ENCODE measurements at regions not wholly inside any gene's neighbourhood (a gene's known extent, or its start where the extent isn't known, plus 50 kb on each side); places are given as distances from the start of the nearest gene placed in this dataset.

DNA sequence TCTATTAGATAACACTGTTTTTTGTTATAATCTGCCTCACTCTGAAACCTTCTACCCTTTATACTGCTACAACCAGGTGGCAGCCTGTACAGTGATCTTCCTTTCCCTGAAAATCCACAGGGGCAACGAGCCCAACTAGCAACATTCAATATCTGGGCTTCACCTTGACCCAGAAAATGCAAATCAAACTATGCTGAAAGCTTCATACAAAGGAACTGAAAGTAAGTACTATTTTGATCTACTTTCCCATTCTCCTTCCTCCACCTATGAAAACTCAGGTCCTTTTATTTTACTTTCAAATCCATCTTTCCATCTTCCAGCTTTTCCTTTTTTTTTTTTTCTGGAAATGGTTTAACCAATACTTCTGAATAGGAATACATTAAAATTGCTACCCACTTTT, 175.8 kb upstream of the CCDC150 start:
- Histone ChIP-seq H3K9me3 (replicated peaks in 1 of 3) (no peaks in the 10 kb centered on the region), H3K27me3 (no peaks in the 10 kb centered on the region), H3K36me3 (replicated peaks in 1 of 2) (no peaks in the 10 kb centered on the region), H3K27ac (no peak overlapping the region), H3K4me1 (replicated peaks in 1 of 2) (no peaks in the 10 kb centered on the region), H3K4me3 (no peak overlapping the region)
- DNase-seq: no peak
- intact Hi-C loops (cut with DNase I): no loop called here
- TF ChIP-seq POLR2A (IDR thresholded peaks at IDR 0.05): no peak
- TF ChIP-seq, protein P1, sequence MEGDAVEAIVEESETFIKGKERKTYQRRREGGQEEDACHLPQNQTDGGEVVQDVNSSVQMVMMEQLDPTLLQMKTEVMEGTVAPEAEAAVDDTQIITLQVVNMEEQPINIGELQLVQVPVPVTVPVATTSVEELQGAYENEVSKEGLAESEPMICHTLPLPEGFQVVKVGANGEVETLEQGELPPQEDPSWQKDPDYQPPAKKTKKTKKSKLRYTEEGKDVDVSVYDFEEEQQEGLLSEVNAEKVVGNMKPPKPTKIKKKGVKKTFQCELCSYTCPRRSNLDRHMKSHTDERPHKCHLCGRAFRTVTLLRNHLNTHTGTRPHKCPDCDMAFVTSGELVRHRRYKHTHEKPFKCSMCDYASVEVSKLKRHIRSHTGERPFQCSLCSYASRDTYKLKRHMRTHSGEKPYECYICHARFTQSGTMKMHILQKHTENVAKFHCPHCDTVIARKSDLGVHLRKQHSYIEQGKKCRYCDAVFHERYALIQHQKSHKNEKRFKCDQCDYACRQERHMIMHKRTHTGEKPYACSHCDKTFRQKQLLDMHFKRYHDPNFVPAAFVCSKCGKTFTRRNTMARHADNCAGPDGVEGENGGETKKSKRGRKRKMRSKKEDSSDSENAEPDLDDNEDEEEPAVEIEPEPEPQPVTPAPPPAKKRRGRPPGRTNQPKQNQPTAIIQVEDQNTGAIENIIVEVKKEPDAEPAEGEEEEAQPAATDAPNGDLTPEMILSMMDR (IDR thresholded peaks at IDR 0.05): no peak
- WGBS, 4 donors: 19 to 33% (median 30%) methylated on average over 1 of the region's 1 CpG

DNA sequence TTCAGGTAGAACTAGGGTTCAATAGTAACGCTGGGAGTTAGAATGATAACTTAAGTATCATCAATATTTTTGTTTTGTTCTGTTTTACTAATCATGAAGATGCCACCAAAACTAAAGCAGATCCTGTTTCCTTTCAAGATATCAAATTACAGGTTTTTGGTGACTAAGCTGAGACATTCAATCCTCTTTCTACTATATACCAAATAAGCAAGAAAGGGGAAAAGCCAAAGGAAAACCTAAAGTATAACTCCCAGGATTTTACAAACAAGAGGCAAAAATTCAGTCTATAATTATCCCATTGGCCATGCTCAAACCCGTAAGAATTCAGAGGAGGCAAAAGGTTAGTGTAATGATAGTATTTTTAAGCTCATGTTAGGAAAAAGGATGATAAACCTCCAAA, 175.2 kb upstream of the CCDC150 start:
- Histone ChIP-seq H3K36me3 (replicated peaks in 1 of 2) (no peaks in the 10 kb centered on the region), H3K4me3 (no peak overlapping the region), H3K27me3 (no peaks in the 10 kb centered on the region), H3K4me1 (replicated peaks in 1 of 2) (no peaks in the 10 kb centered on the region), H3K9me3 (replicated peaks in 1 of 3) (no peaks in the 10 kb centered on the region), H3K27ac (no peak overlapping the region)
- DNase-seq: no peak
- WGBS, 4 donors: 76 to 81% (median 79%) methylated on average over 2 of the region's 2 CpGs
- TF ChIP-seq, protein P1 (IDR thresholded peaks at IDR 0.05): no peak
- no peak for TF ChIP-seq POLR2A (IDR thresholded peaks at IDR 0.05)
- intact Hi-C loops (cut with DNase I): no loop called here

DNA sequence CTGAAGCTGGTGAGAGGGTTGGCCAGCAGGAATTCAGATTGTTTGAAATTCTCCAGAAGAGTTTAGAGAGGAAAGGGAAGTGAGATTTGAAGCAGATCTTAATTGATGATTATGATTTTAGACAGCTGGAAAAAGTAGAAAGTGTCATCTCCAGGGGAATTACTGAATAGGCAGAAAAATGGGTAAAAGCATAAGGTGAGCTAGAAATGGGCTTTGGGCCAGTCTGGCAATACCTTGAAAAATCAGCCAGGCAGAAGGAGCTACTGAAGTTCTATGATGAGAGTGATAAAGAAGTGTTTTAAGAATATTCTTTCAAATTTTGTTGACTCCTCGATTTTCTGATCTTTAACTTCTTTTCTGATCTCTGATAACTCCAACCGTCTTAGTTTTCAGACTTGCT, 172.9 kb upstream of the CCDC150 start:
- intact Hi-C loops (cut with DNase I): no loop called here
- Histone ChIP-seq H3K36me3 (replicated peaks in 1 of 2) (no peaks in the 10 kb centered on the region), H3K27me3 (no peaks in the 10 kb centered on the region), H3K27ac (no peak overlapping the region), H3K4me1 (replicated peaks in 1 of 2) (no peaks in the 10 kb centered on the region), H3K4me3 (no peak overlapping the region), H3K9me3 (replicated peaks in 1 of 3) (no peaks in the 10 kb centered on the region)
- no peak for DNase-seq
- WGBS, 4 donors: 74 to 75% (median 75%) methylated on average over 2 of the region's 2 CpGs
- TF ChIP-seq, protein P1 (IDR thresholded peaks at IDR 0.05): no peak
- TF ChIP-seq POLR2A (IDR thresholded peaks at IDR 0.05): no peak

DNA sequence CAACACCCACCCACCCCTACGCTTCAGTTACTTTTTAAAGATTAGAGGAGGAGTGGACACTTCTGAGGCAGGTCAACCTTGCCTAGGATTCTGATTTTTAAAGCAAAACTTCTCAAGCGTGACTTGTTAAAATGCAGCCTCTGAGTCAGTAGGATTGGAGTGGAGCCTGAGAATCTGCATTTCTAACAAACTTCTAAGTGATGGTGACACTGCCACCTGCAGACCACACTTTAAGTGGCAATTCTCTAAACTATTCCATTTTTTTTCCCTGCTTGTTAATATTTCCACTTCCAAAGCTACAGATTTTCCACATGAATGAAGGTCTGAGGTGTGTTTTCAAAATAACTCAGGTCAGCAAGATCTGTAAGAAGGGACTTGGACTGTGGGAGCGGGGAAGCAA, 171.1 kb upstream of the CCDC150 start:
- intact Hi-C loops (cut with DNase I): no loop called here
- Histone ChIP-seq H3K9me3 (replicated peaks in 1 of 3) (no peaks in the 10 kb centered on the region), H3K4me1 (replicated peaks in 1 of 2) (no peaks in the 10 kb centered on the region), H3K27me3 (no peaks in the 10 kb centered on the region), H3K4me3 (no peak overlapping the region), H3K27ac (no peak overlapping the region), H3K36me3 (replicated peaks in 1 of 2) (no peaks in the 10 kb centered on the region)
- WGBS, 4 donors: 91 to 97% (median 94%) methylated on average over 3 of the region's 3 CpGs
- TF ChIP-seq, protein P1 (IDR thresholded peaks at IDR 0.05): no peak
- no peak for TF ChIP-seq POLR2A (IDR thresholded peaks at IDR 0.05)
- DNase-seq: no peak

All from adrenal gland (tissue), 9 donors.